ENCODE measurements at regions not wholly inside any gene's neighbourhood (a gene's known extent, or its start where the extent isn't known, plus 50 kb on each side); places are given as distances from the start of the nearest gene placed in this dataset.
"Not testable (repeated sequence)": the region's sequence is repeated elsewhere in the genome, so short reads cannot be mapped to it uniquely, and the experiment has no call there.

DNA sequence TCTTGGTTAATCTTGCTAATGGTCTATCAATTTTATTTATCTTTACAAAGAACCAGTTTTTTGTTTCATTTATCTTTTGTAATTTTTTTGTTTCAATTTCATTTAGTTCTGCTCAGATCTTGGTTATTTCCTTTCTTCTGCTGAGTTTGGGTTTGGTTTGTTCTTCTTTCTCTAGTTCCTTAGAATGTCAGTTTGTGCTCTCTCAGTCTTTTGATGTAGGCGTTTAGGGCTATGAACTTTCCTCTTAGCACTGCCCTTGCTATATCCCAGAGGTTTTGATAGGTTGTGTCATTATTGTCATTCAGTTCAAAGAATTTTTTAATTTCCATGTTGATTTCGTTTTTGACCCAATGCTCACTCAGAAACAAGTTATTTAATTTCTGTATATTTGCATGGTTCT, 97.1 kb upstream of the CHST15 start:
- TF ChIP-seq CREB1 (CRISPR knock-in tag; IDR thresholded peaks at IDR 0.05; ENCODE audit: low read depth); EZH2 (IDR thresholded peaks at IDR 0.05; ENCODE audit: low read depth, unreplicated experiment); NANOG (IDR thresholded peaks at IDR 0.05; ENCODE audit: borderline replicate concordance); POLR2AphosphoS5 (IDR thresholded peaks at IDR 0.05; ENCODE audit: low read depth); EZH2phosphoT487 (IDR thresholded peaks at IDR 0.05; ENCODE audit: unreplicated experiment); ZNF114 (CRISPR knock-in tag; IDR thresholded peaks at IDR 0.05): not testable (repeated sequence)
- TF ChIP-seq, protein P1, sequence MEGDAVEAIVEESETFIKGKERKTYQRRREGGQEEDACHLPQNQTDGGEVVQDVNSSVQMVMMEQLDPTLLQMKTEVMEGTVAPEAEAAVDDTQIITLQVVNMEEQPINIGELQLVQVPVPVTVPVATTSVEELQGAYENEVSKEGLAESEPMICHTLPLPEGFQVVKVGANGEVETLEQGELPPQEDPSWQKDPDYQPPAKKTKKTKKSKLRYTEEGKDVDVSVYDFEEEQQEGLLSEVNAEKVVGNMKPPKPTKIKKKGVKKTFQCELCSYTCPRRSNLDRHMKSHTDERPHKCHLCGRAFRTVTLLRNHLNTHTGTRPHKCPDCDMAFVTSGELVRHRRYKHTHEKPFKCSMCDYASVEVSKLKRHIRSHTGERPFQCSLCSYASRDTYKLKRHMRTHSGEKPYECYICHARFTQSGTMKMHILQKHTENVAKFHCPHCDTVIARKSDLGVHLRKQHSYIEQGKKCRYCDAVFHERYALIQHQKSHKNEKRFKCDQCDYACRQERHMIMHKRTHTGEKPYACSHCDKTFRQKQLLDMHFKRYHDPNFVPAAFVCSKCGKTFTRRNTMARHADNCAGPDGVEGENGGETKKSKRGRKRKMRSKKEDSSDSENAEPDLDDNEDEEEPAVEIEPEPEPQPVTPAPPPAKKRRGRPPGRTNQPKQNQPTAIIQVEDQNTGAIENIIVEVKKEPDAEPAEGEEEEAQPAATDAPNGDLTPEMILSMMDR (conservative IDR thresholded peaks at IDR 0.05; ENCODE audit: low read depth in 2 of 2), result not testable (repeated sequence)
- TF ChIP-seq, protein P2, sequence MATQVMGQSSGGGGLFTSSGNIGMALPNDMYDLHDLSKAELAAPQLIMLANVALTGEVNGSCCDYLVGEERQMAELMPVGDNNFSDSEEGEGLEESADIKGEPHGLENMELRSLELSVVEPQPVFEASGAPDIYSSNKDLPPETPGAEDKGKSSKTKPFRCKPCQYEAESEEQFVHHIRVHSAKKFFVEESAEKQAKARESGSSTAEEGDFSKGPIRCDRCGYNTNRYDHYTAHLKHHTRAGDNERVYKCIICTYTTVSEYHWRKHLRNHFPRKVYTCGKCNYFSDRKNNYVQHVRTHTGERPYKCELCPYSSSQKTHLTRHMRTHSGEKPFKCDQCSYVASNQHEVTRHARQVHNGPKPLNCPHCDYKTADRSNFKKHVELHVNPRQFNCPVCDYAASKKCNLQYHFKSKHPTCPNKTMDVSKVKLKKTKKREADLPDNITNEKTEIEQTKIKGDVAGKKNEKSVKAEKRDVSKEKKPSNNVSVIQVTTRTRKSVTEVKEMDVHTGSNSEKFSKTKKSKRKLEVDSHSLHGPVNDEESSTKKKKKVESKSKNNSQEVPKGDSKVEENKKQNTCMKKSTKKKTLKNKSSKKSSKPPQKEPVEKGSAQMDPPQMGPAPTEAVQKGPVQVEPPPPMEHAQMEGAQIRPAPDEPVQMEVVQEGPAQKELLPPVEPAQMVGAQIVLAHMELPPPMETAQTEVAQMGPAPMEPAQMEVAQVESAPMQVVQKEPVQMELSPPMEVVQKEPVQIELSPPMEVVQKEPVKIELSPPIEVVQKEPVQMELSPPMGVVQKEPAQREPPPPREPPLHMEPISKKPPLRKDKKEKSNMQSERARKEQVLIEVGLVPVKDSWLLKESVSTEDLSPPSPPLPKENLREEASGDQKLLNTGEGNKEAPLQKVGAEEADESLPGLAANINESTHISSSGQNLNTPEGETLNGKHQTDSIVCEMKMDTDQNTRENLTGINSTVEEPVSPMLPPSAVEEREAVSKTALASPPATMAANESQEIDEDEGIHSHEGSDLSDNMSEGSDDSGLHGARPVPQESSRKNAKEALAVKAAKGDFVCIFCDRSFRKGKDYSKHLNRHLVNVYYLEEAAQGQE (IDR thresholded peaks at IDR 0.05; ENCODE audit: unreplicated experiment), result not testable (repeated sequence)
